Esophagus muscularis mucosa (tissue), 4 donors: ENCODE measurements at regions not wholly inside any gene's neighbourhood (a gene's known extent, or its start where the extent isn't known, plus 50 kb on each side); places are given as distances from the start of the nearest gene placed in this dataset.

Experiments
- EP300 ChIP-seq: sonication (generic); formaldehyde crosslinking; IDR thresholded peaks from one replicate; pipeline ENCODE4 v1.6.1; 2017; ENCODE audit warnings: antibody characterized with exemption
- POLR2AphosphoS5 ChIP-seq, 2 donors: sonication (generic); formaldehyde crosslinking; IDR thresholded peaks; one replicate each; pipeline ENCODE4 v1.6.1; 2017; ENCODE audit warnings: antibody characterized with exemption in 2 of 2
- TF ChIP-seq, protein P1 (sequence below), 3 experiments: fragments of 200-600 bp in 2 of 3; fragments of 450-650 bp in 1 of 3; sonication (generic) in 2 of 3; IDR thresholded peaks; one replicate each; pipeline ENCODE4 v1.5.1; 2017 to 2019; ENCODE audit warnings: antibody characterized with exemption in 3 of 3, mild to moderate bottlenecking in 2 of 3, moderate library complexity in 1 of 3

DNA sequence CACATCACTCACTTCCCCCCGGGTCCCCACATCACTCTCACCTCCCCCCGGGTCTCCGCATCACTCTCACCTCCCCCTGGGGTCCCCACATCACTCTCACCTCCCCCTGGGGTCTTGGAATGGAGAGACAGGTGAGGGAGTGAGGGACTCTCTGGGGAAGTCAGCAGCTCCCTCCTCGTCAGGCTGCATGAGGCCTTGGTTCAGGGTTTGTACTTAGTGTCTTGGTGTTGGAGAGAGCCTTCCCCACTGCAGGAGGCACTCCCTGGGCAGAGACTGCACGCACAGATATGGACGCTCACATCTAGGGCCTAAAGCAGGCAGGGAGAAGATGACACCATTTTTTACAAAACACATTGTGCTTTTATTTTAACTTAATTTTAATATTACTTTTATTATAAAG is 56.5 kb upstream of the IRX4 start:
- TF ChIP-seq, protein P1, sequence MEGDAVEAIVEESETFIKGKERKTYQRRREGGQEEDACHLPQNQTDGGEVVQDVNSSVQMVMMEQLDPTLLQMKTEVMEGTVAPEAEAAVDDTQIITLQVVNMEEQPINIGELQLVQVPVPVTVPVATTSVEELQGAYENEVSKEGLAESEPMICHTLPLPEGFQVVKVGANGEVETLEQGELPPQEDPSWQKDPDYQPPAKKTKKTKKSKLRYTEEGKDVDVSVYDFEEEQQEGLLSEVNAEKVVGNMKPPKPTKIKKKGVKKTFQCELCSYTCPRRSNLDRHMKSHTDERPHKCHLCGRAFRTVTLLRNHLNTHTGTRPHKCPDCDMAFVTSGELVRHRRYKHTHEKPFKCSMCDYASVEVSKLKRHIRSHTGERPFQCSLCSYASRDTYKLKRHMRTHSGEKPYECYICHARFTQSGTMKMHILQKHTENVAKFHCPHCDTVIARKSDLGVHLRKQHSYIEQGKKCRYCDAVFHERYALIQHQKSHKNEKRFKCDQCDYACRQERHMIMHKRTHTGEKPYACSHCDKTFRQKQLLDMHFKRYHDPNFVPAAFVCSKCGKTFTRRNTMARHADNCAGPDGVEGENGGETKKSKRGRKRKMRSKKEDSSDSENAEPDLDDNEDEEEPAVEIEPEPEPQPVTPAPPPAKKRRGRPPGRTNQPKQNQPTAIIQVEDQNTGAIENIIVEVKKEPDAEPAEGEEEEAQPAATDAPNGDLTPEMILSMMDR (IDR thresholded peaks at IDR 0.05), result no peak
- no peak for TF ChIP-seq POLR2AphosphoS5 (IDR thresholded peaks at IDR 0.05)
- TF ChIP-seq EP300, result no peak
